ENCODE measurements at regions not wholly inside any gene's neighbourhood (a gene's known extent, or its start where the extent isn't known, plus 50 kb on each side); places are given as distances from the start of the nearest gene placed in this dataset.
"Not testable (repeated sequence)": the region's sequence is repeated elsewhere in the genome, so short reads cannot be mapped to it uniquely, and the experiment has no call there.

DNA sequence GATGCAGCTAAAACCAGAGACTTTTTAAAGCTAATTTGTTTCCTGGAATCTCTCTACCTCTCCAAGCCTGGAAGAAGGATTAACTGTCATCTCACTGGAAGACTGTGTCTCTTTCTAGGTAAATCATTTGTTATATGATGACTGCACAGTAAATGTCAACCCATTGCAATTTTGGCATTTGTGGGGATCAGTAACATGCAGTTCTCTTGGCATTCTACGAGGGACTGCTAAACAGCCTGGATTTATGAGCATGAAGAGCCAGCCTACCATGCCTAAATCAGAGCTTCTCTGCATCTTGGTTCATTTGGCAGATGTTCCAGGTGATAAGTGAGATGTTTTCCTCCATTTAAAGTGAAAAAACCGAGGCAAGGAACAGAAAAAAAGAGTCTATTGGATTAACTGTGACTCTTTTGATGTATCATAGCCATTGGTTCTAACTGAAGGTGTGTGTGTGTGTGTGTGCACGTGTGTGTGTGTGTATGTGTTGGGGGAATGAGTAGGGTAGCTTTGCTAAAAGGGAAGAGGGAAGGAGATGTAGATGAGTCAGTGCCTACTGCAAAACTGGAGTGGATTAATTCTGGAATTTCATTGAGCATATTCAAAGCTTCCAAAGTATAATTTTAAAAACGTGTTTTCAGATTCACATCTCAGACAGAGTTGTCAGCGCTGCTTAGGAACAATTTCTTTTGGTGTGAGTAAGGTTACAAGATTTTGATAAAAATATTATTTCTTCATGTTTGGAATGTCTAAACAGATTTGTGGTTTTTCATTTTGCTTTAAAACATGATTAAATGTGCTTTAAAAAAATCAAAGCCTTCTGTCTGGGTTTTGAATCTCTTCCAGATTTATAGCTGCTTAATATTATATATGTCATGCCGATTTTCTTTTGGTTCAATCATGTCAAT, 123.2 kb upstream of the LNX1 start:
- DNase-seq (ENCODE audit: low read depth), result no peak

DNA sequence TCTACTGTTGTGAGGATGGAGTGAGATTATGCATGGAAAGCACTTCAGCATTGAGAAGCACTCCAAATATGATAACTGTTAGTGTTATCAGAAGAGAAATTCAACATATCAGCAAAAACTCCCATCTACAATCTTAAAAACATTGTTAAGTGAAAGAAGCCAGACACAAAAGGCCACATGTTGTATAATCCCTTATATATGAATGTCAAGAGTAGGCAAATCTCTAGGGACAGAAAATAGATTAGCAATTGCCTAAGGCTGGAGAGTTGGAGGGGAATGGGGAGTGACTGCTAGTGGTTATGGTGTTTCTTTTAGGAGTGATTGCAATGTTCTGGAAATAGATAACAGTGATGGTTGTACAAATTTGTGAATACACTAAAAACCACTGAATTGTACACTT, 122.5 kb upstream of the LNX1 start:
- DNase-seq (ENCODE audit: low read depth), result no peak

DNA sequence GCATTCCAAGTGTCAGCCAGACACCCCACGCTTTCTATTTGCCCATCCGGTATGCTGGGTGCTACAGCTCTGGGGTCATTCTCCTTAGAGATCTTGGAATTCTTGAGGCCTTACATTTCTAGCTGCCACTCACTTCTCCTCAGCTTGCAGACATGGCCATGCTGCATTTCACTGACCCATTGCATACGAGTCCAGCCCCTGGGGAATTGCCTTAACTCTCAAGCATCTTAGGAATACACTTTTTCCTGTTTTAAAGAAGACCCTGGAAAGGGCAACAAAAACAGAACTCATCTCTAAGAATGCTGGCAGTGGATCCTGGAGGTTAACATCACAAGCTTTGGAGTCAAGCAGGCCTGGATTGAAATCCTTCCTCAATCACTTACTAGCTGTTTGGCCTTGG, 122.0 kb upstream of the LNX1 start:
- DNase-seq (ENCODE audit: low read depth), result no peak

DNA sequence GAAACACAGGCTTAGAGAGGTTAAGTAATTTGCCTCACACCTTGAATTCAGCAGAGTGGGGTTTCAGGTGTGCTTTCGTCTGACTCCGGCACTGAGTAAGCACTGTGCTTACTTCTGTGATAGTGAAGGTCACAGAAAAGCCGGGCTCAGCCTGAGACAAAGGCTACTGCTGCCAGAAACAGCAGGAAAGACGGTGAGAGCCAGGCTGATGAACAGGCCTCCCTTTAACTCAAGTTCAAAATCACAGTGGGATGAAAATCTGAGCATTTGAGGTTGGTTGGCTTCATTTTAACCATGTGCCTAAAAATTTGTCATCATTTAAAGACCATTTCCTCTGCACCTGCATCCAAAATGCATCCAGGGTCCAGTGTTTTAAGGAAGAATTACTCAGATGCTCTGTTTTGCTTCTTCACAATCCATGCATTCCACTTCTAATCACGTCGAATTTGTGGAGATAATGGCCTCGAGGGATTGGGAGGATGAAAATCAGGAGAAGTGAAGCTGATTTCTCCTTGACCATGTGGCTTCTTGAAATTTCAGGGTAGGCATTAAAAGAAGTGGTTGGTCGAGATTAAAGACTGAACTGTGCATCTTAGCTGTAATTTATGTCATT, 121.2 kb upstream of the LNX1 start:
- no peak for DNase-seq (ENCODE audit: low read depth)

DNA sequence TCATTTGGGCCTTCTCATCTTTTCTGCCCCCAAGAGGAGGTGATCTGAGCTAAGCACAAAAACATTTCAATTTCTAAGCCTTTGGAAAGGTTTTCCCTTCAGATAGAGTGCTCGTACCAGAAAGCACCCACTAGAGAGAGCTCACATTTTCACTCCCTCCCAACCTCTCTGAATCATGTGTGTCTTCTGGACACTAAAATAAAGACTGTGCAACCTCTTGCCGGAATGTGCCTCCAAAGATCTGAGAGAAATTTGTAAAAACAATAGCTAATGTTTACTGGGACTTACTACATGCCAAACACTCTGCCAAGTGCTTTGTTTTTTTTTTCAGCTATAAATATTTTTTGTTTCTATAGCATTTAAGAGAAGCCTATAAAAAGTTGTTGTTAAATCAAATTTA, 120.6 kb upstream of the LNX1 start:
- no peak for DNase-seq (ENCODE audit: low read depth)

DNA sequence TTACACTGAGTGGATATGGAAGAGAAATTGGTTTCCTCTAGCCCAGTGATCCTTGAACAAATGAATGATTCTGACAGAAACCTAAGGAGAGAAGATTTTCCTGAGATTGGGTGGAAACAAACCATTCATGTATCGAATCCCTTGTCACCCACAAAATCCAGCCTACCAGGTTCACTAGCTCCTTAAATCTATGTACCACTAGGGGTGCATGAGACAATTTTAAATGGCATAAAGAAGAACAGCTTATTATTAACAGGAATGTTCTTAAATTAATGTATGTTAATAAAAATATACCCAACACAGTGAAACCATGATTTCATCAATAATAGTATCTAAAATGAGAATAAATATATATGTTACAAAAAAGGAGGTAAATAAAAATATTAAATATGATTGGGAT, 118.4 kb upstream of the LNX1 start:
- no peak for DNase-seq (ENCODE audit: low read depth)

DNA sequence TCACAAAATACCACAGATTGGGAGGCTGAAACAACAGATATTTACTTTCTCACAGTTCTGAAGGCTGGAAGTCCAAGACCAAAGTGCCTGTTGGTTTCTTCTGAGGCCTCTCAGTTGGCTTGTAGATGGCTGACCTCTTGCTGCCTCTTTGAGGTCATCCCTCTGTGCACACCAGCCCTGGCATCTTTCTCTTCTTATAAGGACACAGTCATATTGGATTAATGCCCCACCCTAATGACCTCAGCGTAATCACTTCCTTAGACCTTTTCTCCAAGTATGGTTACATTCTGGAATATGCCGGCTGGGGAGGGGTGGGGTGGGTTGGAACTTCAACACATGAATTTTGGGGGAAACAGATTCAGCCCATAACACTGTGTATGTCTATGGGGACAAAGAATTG, 116.2 kb upstream of the LNX1 start:
- no peak for DNase-seq (ENCODE audit: low read depth)

DNA sequence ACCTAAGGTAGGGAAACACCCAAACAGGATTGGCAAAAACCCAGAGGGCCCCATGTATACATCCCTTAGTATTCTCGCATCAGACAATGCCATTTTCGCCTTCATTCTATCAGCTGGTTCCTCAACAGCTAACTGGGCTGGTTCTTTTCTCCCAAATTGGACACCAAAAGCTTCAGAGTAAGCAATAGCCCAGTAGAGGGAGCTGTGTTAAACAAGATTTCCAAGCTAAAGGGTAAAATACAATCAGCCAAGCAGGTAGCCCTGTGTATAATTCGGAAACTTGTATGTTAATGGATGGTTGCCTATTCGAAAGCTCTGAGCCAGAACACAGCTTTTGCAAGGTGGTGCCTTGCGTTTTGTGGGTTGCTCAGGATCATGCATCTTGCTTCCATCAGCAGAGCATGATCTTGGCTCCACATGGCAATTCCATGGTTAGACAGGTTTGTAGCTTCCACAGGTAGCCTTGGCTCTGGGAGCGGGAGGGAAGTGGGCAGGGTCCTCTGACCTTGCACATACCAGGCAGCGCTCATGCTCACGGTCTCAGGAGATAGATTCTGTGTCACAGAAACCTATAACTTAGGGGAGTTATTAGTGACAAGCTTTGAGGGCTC, 115.2 kb upstream of the LNX1 start:
- DNase-seq (ENCODE audit: low read depth), result no peak

DNA sequence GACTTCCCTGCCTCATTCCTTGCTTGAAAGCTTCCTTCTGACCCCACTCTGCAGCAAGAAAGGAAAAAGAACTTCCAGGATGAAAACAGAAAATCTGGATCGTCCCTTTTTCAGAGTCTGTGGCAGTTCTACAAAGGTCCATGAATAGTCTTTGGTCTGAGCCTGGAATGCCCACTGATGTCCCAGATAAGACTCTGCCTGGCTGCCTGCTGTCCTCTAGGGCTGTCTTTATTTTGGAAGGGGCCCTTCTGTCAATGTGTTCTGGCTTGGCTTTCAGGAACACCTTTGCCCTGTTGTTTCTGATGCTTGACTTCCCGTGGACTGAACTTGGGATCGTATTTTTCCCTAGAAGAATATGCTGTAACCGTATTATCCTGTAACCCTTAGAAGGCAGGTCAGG, 114.7 kb upstream of the LNX1 start:
- DNase-seq (ENCODE audit: low read depth), result no peak

DNA sequence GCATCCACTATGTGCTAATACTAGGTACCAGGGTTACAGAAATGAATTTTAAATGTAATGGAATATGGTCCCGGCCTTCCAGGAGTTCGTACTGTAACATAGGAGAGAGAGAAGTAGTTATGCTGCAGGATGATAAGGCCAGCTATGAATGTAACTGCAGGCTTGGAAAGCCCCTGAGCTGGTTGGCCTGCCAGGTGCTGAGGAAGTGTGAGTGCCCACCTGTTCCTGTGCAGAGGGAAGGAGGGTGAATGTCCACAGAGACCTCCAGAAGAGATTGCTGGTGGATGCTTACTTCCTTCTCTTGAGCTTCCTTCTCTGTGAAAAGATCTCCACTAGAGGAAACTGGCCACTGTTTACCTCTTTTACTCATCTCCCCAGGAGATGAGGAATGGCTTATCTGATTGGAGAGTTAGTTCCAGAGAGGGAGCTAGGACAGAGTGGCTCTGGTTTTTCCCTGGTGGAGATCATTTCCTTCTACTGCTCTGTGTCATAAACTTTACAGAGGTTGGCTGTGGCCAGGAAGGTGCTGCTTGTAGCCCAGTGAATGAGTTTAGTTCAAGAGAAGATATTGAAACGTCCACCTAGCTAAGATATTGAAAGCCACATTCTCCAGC, 114.0 kb upstream of the LNX1 start:
- DNase-seq (ENCODE audit: low read depth), result no peak

DNA sequence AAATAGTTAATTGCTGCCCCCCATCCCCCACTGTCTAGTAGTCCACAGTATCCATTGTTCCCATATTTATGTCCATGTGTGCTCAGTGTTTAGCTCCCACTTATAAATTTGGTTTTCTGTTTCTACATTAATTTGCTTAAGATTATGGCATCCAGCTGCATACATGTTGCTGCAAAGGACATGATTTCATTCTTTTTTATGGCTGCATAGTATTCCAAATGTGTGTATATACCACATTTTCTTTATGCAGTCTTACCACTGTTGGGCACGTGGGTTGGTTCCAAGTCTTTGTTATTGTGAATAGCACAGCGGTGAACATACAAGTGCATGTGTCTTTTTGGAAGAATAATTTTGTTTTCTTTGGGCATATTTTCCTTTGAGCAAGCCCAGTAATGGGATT, 113.0 kb upstream of the LNX1 start:
- DNase-seq (ENCODE audit: low read depth), result no peak

DNA sequence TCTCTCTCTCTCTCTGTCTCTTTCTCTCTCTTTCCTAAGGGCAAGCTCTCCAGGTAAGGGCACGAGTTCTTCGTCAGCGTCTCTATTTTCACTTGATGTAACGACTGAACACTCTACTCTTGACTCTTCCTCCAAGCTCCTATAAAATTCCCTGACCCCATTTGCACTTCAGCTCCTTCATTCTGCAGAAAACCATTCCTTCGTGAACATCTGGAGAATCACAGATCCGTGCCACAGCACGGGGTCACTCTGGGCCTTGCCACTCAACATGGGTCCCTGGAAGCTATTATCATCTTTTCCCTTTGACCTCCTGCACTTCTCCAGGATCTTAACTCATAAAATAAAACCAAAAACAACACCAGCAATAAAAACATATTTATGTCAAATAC, 112.0 kb upstream of the LNX1 start:
- no peak for DNase-seq (ENCODE audit: low read depth)

DNA sequence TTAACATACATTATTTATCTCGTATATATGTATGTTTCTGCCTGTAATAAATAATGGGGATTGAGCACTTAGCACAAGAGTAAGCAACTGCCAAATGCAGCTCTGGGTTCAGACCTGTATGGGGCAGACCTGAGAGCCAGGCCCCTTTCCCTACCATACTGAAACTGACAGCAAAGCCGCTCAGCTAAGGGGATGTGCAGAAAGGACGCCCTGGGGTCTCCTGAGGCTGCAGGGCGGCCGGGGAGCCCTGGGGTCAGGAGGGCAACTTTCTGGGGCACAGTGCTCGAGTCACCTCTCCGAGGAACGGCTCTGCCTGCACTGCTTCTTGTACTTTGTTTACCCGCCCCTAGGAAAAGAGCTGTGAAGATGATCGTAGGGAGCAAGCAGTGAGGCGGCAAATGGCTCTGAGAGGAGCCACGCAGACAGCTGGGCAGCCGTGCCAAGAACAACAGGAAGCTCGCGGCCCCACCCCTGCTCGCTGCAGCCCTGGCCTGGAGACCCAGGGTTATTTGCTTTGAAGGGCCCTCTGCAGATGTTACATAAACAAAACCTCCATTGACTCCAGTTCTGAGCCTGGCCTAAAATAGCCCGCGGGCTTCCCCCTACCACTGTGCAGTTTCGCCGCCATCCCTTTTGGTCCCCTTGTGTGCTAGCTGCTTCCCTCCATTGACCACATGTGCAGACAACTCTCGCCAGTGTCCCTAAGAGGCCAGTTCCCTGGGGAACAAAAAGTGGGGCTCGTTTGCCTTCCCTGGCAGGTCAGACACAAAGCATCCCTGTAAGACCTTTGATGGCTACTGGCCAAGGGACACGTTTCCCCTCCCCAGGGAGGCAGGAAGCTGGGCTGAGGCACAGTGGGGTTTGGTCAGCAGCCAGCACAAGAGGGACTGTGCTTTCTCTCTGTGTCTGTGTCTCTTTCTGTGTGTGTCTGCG, 111.3 kb upstream of the LNX1 start:
- DNase-seq (ENCODE audit: low read depth), result no peak

DNA sequence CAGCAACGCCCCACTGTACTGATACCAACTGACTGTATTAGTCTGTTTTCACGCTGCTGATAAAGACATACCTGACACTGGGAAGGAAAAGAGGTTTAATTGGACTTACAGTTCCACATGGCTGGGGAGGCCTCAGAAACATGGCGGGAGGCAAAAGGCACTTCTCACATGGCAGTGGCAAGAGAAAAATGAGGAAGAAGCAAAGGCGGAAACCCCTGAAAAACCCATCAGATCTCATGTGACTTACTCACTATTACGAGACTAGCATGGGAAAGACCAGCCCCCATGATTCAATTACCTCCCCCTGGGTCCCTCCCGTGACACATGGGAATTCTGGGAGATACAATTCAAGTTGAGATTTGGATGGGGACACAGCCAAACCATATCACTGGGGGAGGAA, 110.0 kb upstream of the LNX1 start:
- not testable (repeated sequence) for DNase-seq (ENCODE audit: low read depth)

DNA sequence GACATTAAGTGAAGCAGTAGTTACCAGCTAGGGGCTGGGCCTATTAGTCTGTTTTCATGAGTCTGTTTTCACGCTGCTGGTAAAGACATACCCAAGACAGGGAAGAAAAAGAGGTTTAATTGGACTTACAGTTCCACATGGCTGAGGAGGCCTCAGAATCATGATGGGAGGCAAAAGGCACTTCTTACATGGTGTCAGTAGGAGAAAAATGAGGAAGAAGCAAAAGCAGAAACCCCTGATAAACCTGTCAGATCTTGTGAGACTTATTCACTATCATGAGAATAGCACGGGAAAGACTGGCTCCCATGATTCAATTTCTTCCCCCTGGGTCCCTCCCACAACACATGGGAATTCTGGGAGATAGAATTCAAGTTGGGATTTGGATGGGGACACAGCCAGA, 108.0 kb upstream of the LNX1 start:
- DNase-seq (ENCODE audit: low read depth), result not testable (repeated sequence)

DNA sequence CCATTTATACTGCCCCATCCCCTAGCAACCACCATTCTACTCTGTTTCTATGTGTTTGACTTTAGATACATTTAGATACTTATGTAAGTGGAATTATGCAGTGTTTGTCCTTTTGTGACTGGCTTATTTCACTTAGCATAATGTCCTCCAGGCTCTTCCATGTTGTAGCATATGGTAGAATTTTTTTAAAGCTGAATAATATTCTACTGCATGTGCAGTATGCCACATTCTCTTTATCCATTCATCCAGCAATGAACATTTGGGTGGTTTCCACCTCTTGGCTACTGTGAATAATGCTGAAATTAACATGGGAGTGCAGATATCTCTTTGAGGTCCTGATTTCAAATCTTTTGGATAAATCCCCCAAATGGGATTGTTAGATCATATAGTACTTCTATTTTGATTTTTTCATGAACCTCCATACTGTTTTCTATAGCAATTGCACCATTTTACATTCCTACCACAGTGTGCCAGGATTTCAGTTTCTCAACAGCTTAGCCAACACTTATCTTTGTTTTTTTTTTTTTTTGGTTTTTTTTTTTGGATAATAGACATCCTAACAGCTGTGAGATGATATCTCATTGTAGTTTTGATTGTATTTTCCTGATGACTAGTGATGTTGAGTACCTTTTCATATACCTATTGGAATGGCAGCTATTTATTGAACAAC, 105.9 kb upstream of the LNX1 start:
- no peak for DNase-seq (ENCODE audit: low read depth)

DNA sequence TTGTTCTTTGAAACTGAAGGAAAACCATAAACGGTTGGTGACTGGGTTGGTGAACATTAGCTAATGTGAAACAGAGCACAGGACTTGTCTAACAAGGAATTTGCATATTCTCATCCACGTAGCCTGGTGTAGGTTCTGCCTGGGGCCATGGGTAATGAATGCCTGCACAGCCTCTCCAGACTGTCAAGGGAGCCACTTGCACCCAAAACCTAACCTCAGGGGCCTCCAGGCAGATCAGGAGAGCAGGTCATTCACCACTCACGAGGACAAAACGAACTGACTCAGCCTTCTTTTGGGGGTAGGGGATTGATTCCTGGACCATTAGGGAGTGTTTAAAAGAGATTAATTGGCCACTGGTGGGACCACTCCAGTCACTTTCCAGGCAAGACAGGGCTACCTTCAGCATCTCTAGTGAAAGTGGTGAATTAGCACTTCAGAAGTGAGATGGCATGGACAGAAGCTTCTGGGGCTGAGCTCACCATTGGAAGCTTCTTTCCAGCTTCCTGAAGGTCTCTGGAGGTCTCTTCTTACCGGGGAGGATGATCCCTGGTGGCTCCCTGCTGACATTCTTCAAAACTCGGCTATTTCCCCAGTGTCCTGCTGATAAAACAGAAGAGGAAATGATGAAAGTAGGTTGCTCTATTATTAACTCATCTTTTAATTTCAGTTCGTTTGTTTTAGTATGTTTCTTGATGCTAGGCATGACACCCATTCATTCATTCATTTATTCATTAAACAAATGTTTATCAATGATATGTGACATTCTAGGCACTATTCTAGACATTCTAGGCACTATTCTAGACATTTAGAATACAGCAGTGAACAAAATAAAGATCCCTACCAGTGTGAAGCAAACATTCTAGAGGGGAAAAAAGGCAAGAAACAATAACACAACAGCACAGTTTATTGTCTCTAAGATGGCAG, 104.5 kb upstream of the LNX1 start:
- DNase-seq (ENCODE audit: low read depth), result no peak

DNA sequence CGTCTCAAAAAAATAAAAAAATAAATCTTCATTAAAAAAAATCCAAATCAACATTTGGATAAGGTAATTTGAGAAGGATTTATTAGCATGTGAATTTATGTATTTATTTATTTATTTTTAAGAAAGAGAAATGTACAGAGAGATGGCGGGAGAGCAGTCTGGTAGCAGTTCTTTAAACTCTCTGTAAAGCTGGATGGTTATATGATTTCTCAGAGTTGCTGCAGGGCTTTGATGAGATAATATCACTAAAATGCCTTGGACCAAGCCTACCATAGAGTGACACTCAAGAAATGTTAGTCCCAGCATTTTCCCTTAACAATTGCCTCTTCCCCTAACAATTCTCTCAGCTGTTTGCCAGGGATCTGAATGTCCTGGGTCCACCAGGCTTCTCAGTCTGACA, 103.4 kb upstream of the LNX1 start:
- no peak for DNase-seq (ENCODE audit: low read depth)

DNA sequence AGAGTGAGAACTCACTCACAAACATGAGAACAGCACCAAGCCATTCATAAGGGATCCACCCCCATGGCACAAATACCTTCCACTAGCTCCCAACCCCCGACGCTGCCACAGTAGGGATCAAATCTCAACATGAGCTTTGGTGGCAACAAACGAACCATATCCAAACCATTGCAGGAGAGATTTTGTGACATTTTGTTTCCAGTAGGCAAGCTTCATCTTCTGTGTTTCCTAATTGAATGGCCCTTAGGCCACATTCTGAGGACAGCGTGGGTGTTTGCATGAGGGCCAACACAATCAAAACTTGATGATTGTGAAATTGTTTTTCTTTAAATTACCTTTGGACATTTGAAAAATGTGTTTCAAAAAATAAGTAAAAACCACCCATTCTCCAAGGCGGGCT, 102.6 kb upstream of the LNX1 start:
- no peak for DNase-seq (ENCODE audit: low read depth)

DNA sequence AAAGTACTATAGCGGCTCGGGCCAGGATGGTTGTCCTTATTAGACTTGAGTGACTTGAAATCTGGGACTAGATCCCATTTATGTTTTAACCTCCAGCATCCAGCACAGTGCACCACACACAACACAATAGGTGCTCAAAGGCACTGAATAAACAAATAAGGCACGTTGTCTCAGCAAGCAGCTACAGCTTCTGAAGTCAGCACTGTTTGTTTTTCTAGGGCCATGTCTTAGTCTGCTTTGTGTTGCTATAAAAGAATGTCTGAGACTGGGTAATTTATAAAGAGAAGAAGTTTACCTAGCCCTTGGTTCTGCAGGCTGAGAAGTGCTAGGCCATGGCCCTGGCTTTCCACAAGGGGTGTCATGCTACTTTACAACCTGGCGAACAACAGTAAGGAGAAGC, 102.1 kb upstream of the LNX1 start:
- DNase-seq (ENCODE audit: low read depth), result no peak

Data from T follicular helper cell (primary cell).